ENCODE measurements at regions not wholly inside any gene's neighbourhood (a gene's known extent, or its start where the extent isn't known, plus 50 kb on each side); places are given as distances from the start of the nearest gene placed in this dataset.

- TF ChIP-seq CTCF (conservative IDR thresholded peaks at IDR 0.05 in 1 of 2, IDR thresholded peaks at IDR 0.05 in 1 of 2; ENCODE audit: low read depth in 1 of 2, low read length in 2 of 2) (no peak), EZH2 (IDR thresholded peaks at IDR 0.05; ENCODE audit: low read length, missing control alignments) (no peak)
These were observed 110.4 kb upstream of the MAGI3 start for GRCh38 chr1:113279776-113280391.
